AG04449 (cell line): ENCODE measurements at regions not wholly inside any gene's neighbourhood (a gene's known extent, or its start where the extent isn't known, plus 50 kb on each side); places are given as distances from the start of the nearest gene placed in this dataset.

Experiments
- CTCF ChIA-PET: fragments of 350-600 bp; formaldehyde crosslinking; extraction: SDS; loops from one replicate; lab custom pipeline; 2021; ENCODE audit warnings: antibody characterized with exemption; lab: Yijun Ruan, JAX
- POLR2A ChIA-PET: fragments of 400-600, 350-600 bp; formaldehyde crosslinking; extraction: SDS; loops from one replicate; lab custom pipeline; 2020; ENCODE audit warnings: antibody characterized with exemption, inconsistent platforms; lab: Yijun Ruan, JAX
- DNase-seq: peaks from one replicate; pipeline ENCODE4 v3.0.0-alpha.2; 2010; ENCODE audit warnings: low read depth, low spot score
- H3K4me3 ChIP-seq: 2 replicates; pipeline ENCODE4 v1.5.1; 2011; ENCODE audit warnings: low read depth, mild to moderate bottlenecking, control low read depth, low read length
- TF ChIP-seq, protein P1 (sequence below): IDR thresholded peaks from one replicate; pipeline ENCODE4 v1.5.1; 2011; ENCODE audit warnings: mild to moderate bottlenecking, moderate library complexity, low read length, control low read depth, inconsistent platforms; ENCODE audit not compliant: insufficient read depth; ENCODE audit errors: missing control alignments

DNA sequence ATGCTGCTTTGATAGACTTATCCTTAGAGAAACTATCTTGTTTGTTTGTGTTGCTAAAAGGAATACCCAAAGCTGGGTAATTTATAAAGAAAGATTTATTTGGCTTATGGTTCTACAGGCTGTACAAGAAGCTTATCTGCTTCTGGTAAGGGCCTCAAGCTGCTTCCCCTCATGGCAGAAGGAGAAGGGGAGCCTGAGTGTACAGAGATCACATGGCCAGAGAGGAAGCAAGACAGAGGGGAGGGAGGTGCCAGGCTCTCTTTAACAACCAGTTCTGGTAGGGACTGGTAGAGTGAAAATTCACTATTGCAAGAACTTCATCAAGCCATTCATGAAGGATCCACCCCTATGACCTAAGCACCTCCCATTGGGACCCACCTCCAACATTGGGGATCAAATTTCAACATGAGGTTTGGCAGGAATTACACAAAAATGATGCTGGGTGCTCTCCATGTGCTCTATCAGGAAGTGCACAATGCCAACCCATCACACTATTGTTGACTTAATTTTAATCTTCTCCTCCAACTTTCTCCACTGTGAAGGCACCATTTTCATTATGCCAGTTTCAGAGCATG, 115.1 kb upstream of the SHB start:
- ChIA-PET CTCF (interaction anchor here (1.4 kb wide), 1 partner anchor 23 kb away, joined by 5 read pairs; no protein-coding TSS in a partner anchor), POLR2A (no interaction called here)
- no peak overlapping the region for H3K4me3 ChIP-seq
- no peak for DNase-seq
- TF ChIP-seq, protein P1, sequence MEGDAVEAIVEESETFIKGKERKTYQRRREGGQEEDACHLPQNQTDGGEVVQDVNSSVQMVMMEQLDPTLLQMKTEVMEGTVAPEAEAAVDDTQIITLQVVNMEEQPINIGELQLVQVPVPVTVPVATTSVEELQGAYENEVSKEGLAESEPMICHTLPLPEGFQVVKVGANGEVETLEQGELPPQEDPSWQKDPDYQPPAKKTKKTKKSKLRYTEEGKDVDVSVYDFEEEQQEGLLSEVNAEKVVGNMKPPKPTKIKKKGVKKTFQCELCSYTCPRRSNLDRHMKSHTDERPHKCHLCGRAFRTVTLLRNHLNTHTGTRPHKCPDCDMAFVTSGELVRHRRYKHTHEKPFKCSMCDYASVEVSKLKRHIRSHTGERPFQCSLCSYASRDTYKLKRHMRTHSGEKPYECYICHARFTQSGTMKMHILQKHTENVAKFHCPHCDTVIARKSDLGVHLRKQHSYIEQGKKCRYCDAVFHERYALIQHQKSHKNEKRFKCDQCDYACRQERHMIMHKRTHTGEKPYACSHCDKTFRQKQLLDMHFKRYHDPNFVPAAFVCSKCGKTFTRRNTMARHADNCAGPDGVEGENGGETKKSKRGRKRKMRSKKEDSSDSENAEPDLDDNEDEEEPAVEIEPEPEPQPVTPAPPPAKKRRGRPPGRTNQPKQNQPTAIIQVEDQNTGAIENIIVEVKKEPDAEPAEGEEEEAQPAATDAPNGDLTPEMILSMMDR: no peak

DNA sequence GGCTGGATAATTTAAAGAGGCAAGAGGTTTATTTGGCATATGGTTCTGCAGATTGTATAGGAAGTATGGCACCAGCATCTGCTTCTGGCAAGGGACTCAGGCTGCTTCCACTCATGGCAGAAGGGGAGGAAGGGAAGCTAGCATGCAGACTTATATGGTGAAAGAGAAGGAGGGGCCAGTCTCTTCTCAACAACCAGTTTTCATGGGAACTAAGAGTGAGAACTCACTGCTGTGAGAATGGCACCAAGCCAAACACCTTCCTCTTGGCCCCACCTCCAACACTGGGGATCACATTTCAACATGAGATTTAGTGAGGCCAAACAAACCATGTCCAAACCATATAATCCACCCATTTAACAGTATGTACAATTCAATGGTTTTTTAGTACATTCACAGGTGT, 113.3 kb upstream of the SHB start:
- TF ChIP-seq, protein P1: no peak
- DNase-seq: no peak
- POLR2A ChIA-PET: no interaction called here
- CTCF ChIA-PET: no interaction called here
- no peak overlapping the region for H3K4me3 ChIP-seq

DNA sequence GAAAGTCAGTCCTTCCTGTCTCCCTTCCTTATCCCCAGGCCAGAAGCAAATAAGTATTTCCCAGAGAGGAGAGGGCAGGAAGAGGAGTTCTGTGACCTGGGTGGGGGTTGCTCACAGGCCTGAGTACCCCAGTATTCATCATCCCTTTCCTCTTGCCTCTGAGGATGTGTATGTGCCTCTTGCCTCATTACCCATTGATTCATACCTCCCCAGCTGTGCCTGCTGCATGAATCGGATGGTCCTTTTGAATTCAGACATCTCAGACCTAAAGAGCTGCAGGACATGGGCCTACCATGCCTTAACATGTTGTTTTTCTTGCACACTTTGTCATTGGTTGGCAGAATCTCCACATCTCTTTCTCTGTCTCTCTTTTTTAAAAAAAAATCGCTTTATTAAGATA, 112.8 kb upstream of the SHB start:
- no peak overlapping the region for H3K4me3 ChIP-seq
- no peak for DNase-seq
- ChIA-PET CTCF (no interaction called here), POLR2A (no interaction called here)
- TF ChIP-seq, protein P1: no peak

DNA sequence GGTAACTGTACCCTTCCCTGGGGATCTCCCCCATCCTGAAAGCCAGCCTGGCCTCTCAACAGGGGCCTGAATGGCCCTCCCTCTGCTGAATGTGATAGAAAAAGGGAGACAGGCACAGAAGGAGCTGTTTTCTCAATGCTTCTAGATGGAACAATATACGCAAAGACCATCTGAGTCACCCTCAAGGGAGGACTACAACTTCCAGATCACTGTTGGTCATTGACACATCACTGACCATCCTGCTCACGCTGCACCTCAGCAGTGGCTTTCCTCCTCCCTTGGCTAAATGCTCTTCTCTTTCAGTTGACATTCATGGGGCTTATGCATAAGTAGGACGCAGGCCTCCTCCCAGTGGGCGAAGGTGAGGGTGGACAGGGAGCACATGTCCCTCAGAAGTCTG, 112.2 kb upstream of the SHB start:
- ChIA-PET POLR2A (no interaction called here), CTCF (interaction anchor here (1.3 to 1.9 kb wide), 2 partner anchors 19 to 21 kb away, joined by 3 to 12 read pairs; no protein-coding TSS in a partner anchor)
- DNase-seq: no peak
- H3K4me3 ChIP-seq: no peak overlapping the region
- TF ChIP-seq, protein P1: no peak

DNA sequence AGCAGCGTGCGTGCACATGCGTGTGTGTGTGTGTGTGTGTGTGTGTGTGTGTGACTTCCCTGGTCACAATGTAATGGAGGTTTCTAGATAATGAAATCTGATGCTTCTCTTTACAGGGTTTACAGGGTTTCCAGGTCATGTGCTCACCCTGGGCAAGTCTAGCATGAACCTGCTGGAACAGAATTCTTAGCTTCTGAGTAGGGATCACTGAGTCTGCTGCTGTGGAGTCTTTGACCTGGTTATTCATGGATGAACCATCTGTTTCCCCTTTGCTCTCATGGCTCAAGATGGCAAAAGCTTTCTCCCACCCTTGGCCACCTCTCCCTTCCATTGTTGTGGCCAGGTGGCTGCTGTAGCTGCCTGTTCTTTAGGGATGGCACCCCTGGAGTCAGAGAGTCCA, 111.6 kb upstream of the SHB start:
- TF ChIP-seq, protein P1: no peak
- no peak for DNase-seq
- POLR2A ChIA-PET: no interaction called here
- CTCF ChIA-PET: interaction anchor here (1.3 to 1.9 kb wide), 2 partner anchors 19 to 21 kb away, joined by 3 to 12 read pairs; no protein-coding TSS in a partner anchor
- no peak overlapping the region for H3K4me3 ChIP-seq

GRCh38 chr9:38179965-38180364, 110.9 kb upstream of the SHB start:
- CTCF ChIA-PET: interaction anchor here (0.9 to 1.9 kb wide), 3 partner anchors 18 to 93 kb away, joined by 3 to 12 read pairs (median 3); no protein-coding TSS in a partner anchor
- no peak for DNase-seq
- no peak overlapping the region for H3K4me3 ChIP-seq
- POLR2A ChIA-PET: no interaction called here
- TF ChIP-seq, protein P1: no peak
